RCC 7860 (cell line): ENCODE measurements at regions not wholly inside any gene's neighbourhood (a gene's known extent, or its start where the extent isn't known, plus 50 kb on each side); places are given as distances from the start of the nearest gene placed in this dataset.

ENCODE experiments used
- DNase-seq: peaks from one replicate; pipeline ENCODE4 v3.0.0-alpha.2; 2015; ENCODE audit warnings: low spot score
- FAIRE-seq: peaks from 2 replicates; lab custom pipeline; 2012; peaks lifted over from hg19 to GRCh38; lab: Jason Lieb, UNC

- FAIRE-seq: no peak
- DNase-seq: no peak
Observed at GRCh38 chr11:10387206-10388083, 67.6 kb upstream of the AMPD3 start.

DNA sequence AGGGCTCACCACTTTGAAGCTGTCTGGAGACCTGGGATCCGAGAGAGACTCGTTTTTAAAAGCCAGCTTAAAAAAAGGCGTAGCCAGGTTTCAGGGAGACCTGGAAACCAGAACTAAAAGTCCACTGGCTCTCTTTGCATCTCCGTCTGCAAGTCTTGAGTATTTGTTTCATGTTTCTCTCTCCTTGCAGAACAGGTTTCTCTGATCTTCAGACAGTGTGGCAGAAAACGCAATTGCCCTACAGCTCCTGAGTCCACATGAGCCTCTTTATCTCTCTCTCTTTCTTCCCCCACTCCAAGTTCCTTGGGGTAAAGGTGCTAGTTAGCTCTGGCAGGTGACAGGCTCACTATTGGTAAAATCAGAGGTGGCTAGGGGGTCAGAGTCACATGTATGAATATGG, 67.0 kb upstream of the AMPD3 start:
- DNase-seq: no peak
- FAIRE-seq: no peak

DNA sequence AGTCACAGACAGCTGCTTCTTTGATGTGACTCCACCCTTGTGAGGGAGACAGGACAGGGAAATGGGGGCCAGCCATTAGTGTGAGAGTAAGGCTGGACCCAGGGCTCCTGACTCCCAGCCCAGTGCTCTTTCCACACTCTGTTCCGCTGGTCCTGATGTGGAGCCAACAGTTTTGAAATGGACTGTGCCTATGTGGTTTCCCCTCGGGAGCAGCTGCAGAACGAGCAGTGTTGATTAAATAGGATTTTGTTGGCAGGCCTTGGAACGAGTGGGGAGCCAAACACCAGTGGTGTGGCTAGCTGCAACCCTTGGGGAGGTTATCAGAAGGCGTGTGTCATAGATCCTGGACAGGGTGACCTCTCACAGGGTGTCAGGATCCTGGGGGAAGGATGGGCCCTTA, 66.5 kb upstream of the AMPD3 start:
- FAIRE-seq: no peak
- DNase-seq: no peak

DNA sequence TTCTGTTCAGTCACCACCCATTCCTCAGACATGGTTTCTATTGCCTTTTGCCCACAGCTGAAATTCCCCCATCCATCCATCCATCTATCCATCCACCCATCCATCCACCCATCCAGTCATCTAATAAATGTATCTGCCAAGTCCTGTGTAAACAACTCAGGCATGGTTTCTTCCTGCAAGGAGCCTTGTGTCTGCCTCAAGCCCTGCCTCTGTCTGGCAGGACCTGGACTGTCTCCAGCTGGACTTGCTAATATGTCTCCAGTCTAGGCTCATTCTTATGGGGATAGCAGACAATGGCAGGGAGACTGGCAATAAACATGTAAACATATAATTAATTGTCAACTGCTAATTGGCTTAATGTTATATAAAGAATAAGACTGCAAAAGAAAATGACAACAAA, 64.7 kb upstream of the AMPD3 start:
- DNase-seq (no peak), FAIRE-seq (no peak)

DNA sequence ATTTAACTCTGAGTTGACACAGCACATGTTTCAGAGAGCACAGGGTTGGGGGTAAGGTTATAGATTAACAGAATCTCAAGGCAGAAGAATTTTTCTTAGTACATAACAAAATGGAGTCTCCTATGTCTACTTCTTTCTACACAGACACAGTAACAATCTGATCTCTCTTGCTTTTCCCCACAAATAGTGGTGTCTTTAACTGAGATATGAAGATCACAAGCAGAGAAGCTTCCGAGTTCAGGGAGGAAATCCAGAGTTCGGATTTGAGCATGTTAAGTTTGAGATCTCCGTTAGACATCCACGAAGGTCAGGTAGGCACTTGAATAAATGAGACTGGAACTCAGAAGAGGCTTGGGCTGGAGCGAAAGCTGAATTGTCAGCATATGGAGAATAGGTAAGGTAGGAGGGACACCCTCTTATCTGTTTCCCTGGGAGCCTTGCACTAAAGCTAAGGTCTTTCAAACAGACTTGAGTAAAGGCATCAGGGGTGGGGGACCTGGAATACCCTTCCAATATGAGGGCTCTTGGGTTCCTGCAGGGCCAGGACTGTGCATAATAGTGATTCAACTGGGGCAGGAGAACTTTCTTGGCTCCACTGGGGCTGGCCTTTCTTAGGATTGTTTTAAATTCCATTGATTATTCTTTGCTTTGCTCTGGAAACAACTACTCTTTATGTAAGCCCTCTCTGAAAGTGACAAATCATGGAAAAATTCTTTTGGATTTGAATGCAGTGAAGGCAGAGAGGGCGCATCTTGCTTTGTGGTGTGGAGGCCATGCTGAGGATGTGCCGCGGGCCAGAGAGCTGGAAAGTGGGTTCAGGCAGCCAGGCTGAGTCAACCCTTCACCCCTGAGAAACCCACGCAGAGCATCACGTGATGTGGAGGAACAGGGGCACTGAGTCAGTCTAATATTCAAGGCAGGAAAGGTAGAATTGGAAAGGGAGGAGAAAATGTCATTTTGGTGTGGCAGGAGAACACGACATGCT, 62.7 kb upstream of the AMPD3 start:
- DNase-seq (no peak), FAIRE-seq (no peak)

DNA sequence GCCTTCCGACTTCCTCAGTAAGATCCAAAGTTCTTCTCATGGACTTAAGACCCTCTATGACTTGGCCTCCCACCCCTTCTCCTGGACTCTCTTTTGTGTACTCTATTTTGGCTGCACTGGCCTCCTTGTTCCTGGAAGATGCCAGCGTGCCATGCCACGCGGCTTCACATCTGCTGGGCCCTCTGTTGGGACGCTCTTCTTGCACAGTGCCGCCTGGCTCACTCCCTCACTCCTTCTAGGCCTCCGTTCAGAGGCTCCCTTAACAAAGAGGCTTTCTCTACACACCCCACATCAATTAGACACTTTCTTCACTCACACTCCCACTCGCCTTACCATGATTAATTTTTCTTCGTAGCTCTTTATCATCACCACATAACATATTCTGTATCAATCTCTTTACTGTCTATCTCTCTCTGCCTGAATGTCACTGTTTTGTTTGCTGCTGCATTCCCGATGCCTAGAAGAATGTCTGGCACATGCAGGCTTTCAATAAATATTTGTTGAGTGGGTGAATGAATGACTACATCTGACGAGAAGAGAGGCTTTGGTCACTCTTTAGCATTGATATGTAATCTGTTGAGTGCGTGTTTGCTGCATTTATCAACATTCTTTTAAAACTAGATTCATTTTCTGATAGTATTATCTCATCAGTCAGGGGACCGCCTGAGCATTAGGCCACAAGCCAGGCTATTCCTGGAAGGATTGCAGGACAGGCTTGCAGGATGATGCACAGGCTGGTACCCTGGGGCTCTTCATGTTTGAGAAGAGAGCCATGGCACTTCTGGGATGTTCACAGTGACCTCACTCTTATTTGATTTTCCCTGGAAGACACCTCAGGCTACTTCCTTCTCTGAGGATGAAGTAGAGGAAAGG, 60.6 kb upstream of the AMPD3 start:
- FAIRE-seq (no peak), DNase-seq (no peak)

DNA sequence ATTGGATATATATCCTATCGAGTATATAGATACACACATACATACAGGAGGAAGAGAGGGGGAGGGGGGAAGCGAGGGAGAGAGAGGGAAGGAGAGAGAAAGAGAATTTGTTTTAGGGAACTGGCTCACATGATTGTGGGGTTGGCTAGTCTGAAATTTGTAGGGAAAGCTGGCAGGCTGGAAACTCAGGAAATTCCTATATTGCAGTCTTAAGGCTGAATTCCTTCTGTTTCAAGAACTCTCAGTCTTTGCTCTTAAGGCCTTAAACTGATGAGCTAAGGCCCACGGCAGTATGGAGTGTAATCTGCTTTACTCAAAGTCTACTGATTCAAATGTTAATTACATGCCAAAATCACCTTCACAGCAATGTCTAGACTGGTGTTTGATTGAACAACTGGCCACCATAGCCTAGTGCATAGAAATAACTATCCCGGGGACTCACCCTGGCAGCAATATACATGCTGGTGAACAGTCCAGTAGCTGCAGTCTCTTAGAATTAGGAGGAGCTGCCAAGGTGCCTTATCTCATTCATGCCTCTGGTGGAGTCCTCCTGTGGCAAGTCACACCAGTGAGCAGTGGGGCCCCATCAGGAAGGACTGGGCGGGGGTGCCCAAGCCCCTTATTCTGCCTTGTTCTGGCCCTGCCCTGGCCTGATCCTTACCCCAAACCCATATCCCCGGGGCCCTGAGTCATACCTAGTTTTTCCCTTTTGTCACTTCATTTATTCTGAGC, 59.7 kb upstream of the AMPD3 start:
- DNase-seq (no peak), FAIRE-seq (no peak)

- FAIRE-seq: no peak
- DNase-seq: no peak
Observed at GRCh38 chr11:10396771-10397170, 58.3 kb upstream of the AMPD3 start.

GRCh38 chr11:10397226-10397987, 57.7 kb upstream of the AMPD3 start:
- no peak for DNase-seq
- no peak for FAIRE-seq

- FAIRE-seq (no peak), DNase-seq (no peak)
Observed at GRCh38 chr11:10398525-10398924, 56.5 kb upstream of the AMPD3 start.

GRCh38 chr11:10400856-10401255, 54.2 kb upstream of the AMPD3 start:
- DNase-seq: no peak
- no peak for FAIRE-seq

DNA sequence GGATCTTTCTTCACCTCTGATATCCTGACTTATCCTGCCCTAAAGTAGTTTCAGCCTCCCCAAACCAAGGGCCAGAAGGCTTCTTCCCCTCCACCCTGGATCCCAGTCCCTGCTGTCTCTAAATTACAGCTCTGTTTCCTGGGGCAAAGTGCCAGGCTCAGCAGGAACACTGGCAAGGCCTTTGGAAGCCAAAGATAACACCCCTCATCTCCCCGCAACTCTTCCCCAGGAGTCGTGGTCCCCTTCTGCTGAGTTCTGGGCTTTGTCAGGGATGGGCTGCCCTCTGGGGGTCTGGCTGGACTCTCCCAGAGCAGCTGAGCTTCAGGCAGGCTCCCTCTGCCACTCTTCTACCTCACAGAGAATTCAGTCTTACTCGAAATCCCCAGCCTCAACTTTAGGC, 53.8 kb upstream of the AMPD3 start:
- FAIRE-seq (no peak), DNase-seq (no peak)

DNA sequence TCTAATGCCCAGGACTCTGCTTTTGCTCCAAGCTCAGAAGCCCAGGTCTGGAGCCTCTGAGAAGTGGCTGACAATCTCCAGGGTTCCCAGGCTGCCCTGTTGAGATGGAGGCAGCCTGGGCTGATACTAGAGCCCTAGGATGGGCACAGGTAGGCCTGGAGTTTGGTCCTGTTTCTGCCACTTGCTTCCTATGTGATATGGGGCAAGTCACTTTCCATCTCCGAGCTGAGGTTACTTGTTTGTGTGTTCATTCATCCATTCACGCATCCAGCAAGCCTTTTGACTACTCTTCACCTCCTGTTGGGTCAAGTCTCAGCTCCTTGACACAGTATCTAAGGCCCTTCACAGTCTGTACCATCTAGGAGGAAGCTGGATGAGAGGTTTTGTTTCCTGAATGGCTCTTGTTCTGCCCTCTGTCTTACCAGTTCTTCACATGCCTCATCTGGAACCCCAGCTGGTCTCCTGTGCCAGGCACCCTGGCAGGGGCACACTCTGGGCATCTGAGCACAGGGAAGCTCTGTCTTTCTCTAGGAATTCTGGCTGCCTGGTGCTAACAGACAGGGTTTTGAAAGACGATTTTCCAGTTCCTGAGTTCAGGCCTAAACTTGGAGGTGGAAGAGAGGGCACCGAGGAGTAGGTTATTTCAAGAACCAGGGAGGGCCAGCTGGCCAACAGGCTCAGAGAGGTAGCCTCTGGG, 53.2 kb upstream of the AMPD3 start:
- FAIRE-seq (no peak), DNase-seq (no peak)
